ENCODE measurements at regions not wholly inside any gene's neighbourhood (a gene's known extent, or its start where the extent isn't known, plus 50 kb on each side); places are given as distances from the start of the nearest gene placed in this dataset.

DNA sequence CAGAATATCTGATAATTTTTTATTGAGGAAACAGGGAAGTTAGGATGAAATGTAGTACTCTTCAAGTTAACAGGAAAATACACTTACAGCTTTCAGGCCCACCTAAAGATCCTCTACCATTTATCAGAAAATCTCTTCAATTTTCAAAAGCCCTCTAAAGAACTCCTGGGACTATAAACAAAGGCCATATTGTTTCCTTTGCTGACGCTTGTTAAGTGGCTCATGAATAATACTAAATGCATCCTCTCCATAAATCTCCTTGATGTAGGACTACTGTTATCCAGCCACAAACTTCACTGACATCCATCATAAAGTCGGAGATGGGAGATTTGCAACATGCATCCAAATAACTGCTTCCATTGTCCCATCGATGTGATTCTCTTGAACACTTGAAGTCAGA lies 326.5 kb downstream of the ZIC1 start:
- TF ChIP-seq, protein P1, sequence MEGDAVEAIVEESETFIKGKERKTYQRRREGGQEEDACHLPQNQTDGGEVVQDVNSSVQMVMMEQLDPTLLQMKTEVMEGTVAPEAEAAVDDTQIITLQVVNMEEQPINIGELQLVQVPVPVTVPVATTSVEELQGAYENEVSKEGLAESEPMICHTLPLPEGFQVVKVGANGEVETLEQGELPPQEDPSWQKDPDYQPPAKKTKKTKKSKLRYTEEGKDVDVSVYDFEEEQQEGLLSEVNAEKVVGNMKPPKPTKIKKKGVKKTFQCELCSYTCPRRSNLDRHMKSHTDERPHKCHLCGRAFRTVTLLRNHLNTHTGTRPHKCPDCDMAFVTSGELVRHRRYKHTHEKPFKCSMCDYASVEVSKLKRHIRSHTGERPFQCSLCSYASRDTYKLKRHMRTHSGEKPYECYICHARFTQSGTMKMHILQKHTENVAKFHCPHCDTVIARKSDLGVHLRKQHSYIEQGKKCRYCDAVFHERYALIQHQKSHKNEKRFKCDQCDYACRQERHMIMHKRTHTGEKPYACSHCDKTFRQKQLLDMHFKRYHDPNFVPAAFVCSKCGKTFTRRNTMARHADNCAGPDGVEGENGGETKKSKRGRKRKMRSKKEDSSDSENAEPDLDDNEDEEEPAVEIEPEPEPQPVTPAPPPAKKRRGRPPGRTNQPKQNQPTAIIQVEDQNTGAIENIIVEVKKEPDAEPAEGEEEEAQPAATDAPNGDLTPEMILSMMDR (IDR thresholded peaks at IDR 0.05; ENCODE audit: insufficient read depth, low read depth, low read length, missing control alignments), result no peak
- H3K4me3 ChIP-seq (ENCODE audit: low read depth, low read length), result no peak overlapping the region
- DNase-seq (ENCODE audit: low read depth), result no peak

DNA sequence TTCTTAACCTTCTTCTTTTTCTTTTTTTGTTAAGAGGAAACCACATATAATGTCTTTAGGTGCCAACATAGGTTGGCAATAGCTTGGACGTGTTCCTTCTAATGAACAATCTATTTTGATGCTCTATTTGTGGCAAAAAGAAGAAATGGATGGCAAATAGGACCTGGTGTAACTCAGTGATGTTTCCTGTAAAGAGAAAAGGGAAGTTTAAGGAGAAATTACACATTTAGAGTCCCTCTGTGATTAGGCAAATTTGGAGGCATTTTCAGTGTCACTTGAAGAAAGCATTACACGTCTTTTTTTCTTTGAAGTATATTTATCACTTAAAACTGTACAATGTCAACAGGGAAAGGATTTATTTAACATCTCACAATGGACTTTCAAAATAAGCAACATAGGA lies 327.1 kb downstream of the ZIC1 start:
- TF ChIP-seq, protein P1 (IDR thresholded peaks at IDR 0.05; ENCODE audit: insufficient read depth, low read depth, low read length, missing control alignments), result no peak
- no peak overlapping the region for H3K4me3 ChIP-seq (ENCODE audit: low read depth, low read length)
- no peak for DNase-seq (ENCODE audit: low read depth)

DNA sequence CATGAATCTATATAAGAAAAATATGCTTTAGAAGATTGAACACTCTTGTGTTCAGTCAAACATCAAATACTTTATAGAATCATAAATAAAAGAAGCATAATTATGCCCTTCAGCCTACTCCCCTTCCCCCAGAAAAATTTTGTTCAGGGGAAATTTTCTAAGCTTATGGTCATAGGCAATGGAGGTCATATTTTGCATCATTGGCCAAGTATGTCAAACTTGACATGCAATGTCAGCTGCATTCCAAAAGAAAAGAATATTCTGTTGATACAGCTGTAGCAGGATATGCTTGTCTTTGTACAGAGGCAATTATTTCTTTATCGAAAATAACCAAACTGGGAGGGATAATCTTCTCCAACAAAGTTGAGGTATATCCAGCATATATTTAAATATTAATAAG lies 328.2 kb downstream of the ZIC1 start:
- DNase-seq (ENCODE audit: low read depth), result no peak
- H3K4me3 ChIP-seq (ENCODE audit: low read depth, low read length), result no peak overlapping the region
- TF ChIP-seq, protein P1 (IDR thresholded peaks at IDR 0.05; ENCODE audit: insufficient read depth, low read depth, low read length, missing control alignments), result no peak

DNA sequence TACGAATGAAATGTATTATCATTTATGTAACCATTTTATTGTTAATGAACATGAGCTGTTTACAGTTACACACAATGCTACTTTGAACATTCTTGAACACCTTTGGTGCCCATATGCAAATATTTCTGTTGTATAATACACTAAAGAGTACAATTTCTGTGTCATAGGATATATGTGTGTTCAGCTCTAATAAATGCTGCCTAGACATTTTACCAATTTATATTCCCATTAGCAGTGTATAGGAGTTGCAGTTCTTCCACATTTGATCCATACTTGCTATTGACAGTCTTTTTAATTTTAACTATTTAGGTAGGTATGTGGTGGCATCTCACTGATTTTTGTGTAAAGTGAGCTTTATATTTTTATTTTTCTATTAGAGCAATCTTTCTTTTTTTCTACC lies 331.8 kb downstream of the ZIC1 start:
- no peak for DNase-seq (ENCODE audit: low read depth)
- TF ChIP-seq, protein P1 (IDR thresholded peaks at IDR 0.05; ENCODE audit: insufficient read depth, low read depth, low read length, missing control alignments), result no peak
- H3K4me3 ChIP-seq (ENCODE audit: low read depth, low read length), result no peak overlapping the region

DNA sequence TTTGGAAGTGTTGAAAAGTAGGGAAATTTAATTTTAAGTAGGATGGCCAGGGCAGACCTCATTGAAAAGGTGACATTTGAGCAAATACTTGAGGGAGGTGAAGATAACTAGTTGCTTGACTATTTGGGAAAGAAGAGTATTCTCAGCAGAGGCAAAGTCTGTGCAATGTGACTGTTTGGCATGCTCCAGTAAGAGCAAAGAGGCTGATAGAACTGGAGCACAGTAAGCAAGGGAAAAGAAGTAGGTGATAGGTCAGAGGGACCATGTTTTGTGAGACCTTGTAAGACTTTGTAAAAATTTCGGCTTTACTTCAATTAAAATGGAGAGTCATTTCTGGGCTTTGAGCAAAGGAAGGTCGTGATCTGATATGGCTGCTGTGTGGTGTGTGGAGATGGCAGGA lies 335.8 kb downstream of the ZIC1 start:
- no peak for DNase-seq (ENCODE audit: low read depth)
- H3K4me3 ChIP-seq (ENCODE audit: low read depth, low read length), result no peak overlapping the region
- TF ChIP-seq, protein P1 (IDR thresholded peaks at IDR 0.05; ENCODE audit: insufficient read depth, low read depth, low read length, missing control alignments), result no peak

DNA sequence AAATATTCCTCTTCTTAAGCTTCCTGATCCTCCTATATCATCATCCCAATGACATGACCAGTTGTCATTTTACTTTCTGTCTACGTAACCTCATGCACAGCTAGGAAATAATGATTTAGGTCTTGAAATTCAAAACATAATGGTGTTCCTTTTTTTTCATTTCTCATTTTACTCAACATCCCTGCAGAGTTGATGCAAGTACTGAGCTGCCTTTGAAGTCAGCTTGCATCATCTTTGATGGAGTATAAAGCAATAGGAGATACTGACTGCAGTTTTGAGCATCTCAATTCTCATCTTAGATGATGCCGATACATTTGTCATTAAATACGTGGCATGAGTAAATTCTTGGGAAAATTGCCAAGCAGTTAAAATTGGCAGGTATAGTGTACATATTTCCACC lies 346.1 kb downstream of the ZIC1 start:
- no peak overlapping the region for H3K4me3 ChIP-seq (ENCODE audit: low read depth, low read length)
- no peak for DNase-seq (ENCODE audit: low read depth)
- TF ChIP-seq, protein P1 (IDR thresholded peaks at IDR 0.05; ENCODE audit: insufficient read depth, low read depth, low read length, missing control alignments), result no peak

DNA sequence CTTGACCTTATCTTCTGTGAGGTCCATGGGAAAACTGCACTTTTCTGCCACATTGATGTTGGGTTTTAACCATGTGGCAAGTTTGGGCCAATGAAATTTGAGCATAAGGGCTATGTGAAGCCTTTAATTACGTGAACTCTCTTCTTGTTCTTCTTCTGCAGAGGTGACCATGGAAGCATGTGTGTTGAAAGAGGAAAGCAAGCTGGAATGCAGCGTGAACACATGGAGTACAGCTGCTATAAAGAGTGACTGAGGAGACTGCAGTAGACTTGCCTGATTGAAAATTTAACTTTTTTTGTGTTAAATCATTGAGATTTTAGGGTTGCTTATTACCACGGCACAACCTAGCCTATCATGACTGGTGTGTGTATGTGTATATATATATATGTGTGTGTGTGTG lies 347.3 kb downstream of the ZIC1 start:
- H3K4me3 ChIP-seq (ENCODE audit: low read depth, low read length), result no peak overlapping the region
- DNase-seq (ENCODE audit: low read depth), result no peak
- TF ChIP-seq, protein P1 (IDR thresholded peaks at IDR 0.05; ENCODE audit: insufficient read depth, low read depth, low read length, missing control alignments), result no peak

All from GM12865 (cell line).